IMR-90 (cell line): ENCODE measurements at regions not wholly inside any gene's neighbourhood (a gene's known extent, or its start where the extent isn't known, plus 50 kb on each side); places are given as distances from the start of the nearest gene placed in this dataset.

Source experiments
- ATAC-seq: fragments of 200-7000 bp; cut with Tn5 transposase; 2 replicates; pipeline ENCODE4 v1.9.1; 2020; ENCODE audit warnings: low read depth, mild to moderate bottlenecking, moderate library complexity
- BruUV-seq: library from RNA; stranded (reverse); fragments of 400-500 nt; replicated peaks from 2 replicates; lab custom pipeline; 2021; lab: Mats Ljungman, UMichigan
- CTCF ChIA-PET: fragments of 300-600 bp; formaldehyde crosslinking; extraction: SDS; loops from one replicate; lab custom pipeline; 2021; ENCODE audit warnings: antibody characterized with exemption; lab: Yijun Ruan, JAX
- POLR2A ChIA-PET: fragments of 300-600 bp; sonication (Branson Sonifier 250); formaldehyde crosslinking; loops from one replicate; lab custom pipeline; 2022; ENCODE audit warnings: antibody characterized with exemption; ENCODE audit not compliant: unreplicated experiment; lab: Charles Lee
- DNase-seq: peaks from one replicate; pipeline ENCODE4 v3.0.0; 2013
- H2AFZ ChIP-seq: replicated peaks from 2 replicates; pipeline ENCODE3; 2013; ENCODE audit warnings: low read length, mild to moderate bottlenecking; ENCODE audit not compliant: poor library complexity
- H2AK5ac ChIP-seq: 2 replicates; pipeline ENCODE4 v1.6.1; 2013; ENCODE audit warnings: low read depth, low read length, inconsistent platforms
- H2AK9ac ChIP-seq: replicated peaks from 2 replicates; pipeline ENCODE3; 2013; ENCODE audit warnings: mild to moderate bottlenecking, low read depth, low read length, moderate library complexity; ENCODE audit not compliant: poor library complexity
- H2BK120ac ChIP-seq: 2 replicates; pipeline ENCODE4 v1.6.1; 2013; ENCODE audit warnings: low read depth, low read length, inconsistent platforms
- H2BK15ac ChIP-seq: 3 replicates; pipeline ENCODE4 v1.6.1; 2013; ENCODE audit warnings: low read depth, low read length, inconsistent platforms
- H2BK20ac ChIP-seq: 2 replicates; pipeline ENCODE4 v1.6.1; 2013; ENCODE audit warnings: low read depth, mild to moderate bottlenecking, inconsistent platforms, low read length, moderate library complexity
- H2BK5ac ChIP-seq: 2 replicates; pipeline ENCODE4 v1.6.1; 2013; ENCODE audit warnings: mild to moderate bottlenecking, low read depth, low read length, inconsistent platforms; ENCODE audit not compliant: poor library complexity, severe bottlenecking
- H3K14ac ChIP-seq: replicated peaks from 2 replicates; pipeline ENCODE4 v1.6.1; 2013; ENCODE audit warnings: low read depth, low read length, inconsistent platforms
- H3K18ac ChIP-seq: 2 replicates; pipeline ENCODE4 v1.6.1; 2013; ENCODE audit warnings: low read depth, low read length, control low read depth
- H3K23ac ChIP-seq: 2 replicates; pipeline ENCODE4 v1.6.1; 2013; ENCODE audit warnings: low read depth, low read length, inconsistent platforms
- H3K27ac ChIP-seq: 2 replicates; pipeline ENCODE4 v1.5.1; 2013; ENCODE audit warnings: mild to moderate bottlenecking, control low read depth, low read length; ENCODE audit not compliant: insufficient read depth
- H3K27me3 ChIP-seq: 2 replicates; pipeline ENCODE4 v1.6.1; 2013; ENCODE audit warnings: low read length; ENCODE audit not compliant: control insufficient read depth, insufficient read depth
- H3K36me3 ChIP-seq: 2 replicates; pipeline ENCODE4 v1.6.1; 2013; ENCODE audit warnings: low read length, mixed read lengths; ENCODE audit not compliant: control insufficient read depth, insufficient read depth
- H3K4ac ChIP-seq: 2 replicates; pipeline ENCODE4 v1.6.1; 2013; ENCODE audit warnings: low read depth, low read length, inconsistent platforms
- H3K4me1 ChIP-seq: 2 replicates; pipeline ENCODE4 v1.6.1; 2013; ENCODE audit warnings: low read length, mixed read lengths; ENCODE audit not compliant: control insufficient read depth, insufficient read depth
- H3K4me2 ChIP-seq: 2 replicates; pipeline ENCODE4 v1.6.1; 2013; ENCODE audit warnings: low read depth, mild to moderate bottlenecking, control low read depth, low read length, moderate library complexity
- H3K4me3 ChIP-seq: 2 replicates; pipeline ENCODE4 v1.5.1; 2013; ENCODE audit warnings: low read depth, mild to moderate bottlenecking, control low read depth, low read length, moderate library complexity; ENCODE audit not compliant: insufficient read depth
- H3K56ac ChIP-seq: 2 replicates; pipeline ENCODE4 v1.6.1; 2013; ENCODE audit warnings: low read length, inconsistent platforms; ENCODE audit not compliant: insufficient read depth; ENCODE audit errors: extremely low read depth
- H3K79me1 ChIP-seq, 2 experiments: 2 replicates each; pipeline ENCODE4 v1.6.1; 2013; ENCODE audit warnings: low read length in 2 of 2, inconsistent platforms in 1 of 2, low read depth in 1 of 2
- H3K9ac ChIP-seq: 2 replicates; pipeline ENCODE4 v1.6.1; 2013; ENCODE audit warnings: low read depth, low read length, control low read depth
- H3K9me1 ChIP-seq: 2 replicates; pipeline ENCODE4 v1.6.1; 2013; ENCODE audit warnings: low read length, inconsistent platforms; ENCODE audit not compliant: insufficient read depth
- H3K9me3 ChIP-seq: 2 replicates; pipeline ENCODE4 v1.6.1; 2013; ENCODE audit warnings: low read length; ENCODE audit not compliant: control insufficient read depth, insufficient read depth
- H4K20me1 ChIP-seq: 2 replicates; pipeline ENCODE4 v1.6.1; 2013; ENCODE audit warnings: low read length, inconsistent platforms; ENCODE audit not compliant: insufficient read depth
- H4K5ac ChIP-seq: 2 replicates; pipeline ENCODE4 v1.6.1; 2013; ENCODE audit warnings: mild to moderate bottlenecking, low read depth, low read length, control low read depth
- H4K8ac ChIP-seq, 2 experiments: 2 replicates each; pipeline ENCODE4 v1.6.1; 2013; ENCODE audit warnings: low read depth in 2 of 2, low read length in 2 of 2, control low read depth in 1 of 2, inconsistent platforms in 1 of 2
- H4K91ac ChIP-seq: 2 replicates; pipeline ENCODE4 v1.6.1; 2013; ENCODE audit warnings: low read depth, low read length, inconsistent platforms; ENCODE audit not compliant: insufficient read depth
- CEBPB ChIP-seq: IDR thresholded peaks from 2 replicates; pipeline ENCODE4 v1.6.1; 2012; ENCODE audit warnings: low read depth, low read length, improper control_type of control experiment
- NFE2L2 ChIP-seq: fragments of 150-350 bp; IDR thresholded peaks from 2 replicates; pipeline ENCODE4 v1.6.1; 2016; ENCODE audit warnings: low read depth, mild to moderate bottlenecking, low read length
- RAD21 ChIP-seq: IDR thresholded peaks from 2 replicates; pipeline ENCODE4 v1.6.1; 2012; ENCODE audit warnings: low read length, improper control_type of control experiment
- RFX5 ChIP-seq: IDR thresholded peaks from 2 replicates; pipeline ENCODE4 v1.8.0; 2012; ENCODE audit warnings: low read depth, mild to moderate bottlenecking, low read length, moderate library complexity
- WGBS, 2 experiments: methylation state at CpG; one replicate each; pipeline versions ENCODE4 v1.1.5 to v1.1.7; 2013; ENCODE audit warnings: missing lambda C conversion rate in 2 of 2; ENCODE audit not compliant: insufficient read length in 1 of 2; ENCODE audit errors: extremely low coverage in 2 of 2; 5-methylcytosine and 5-hydroxymethylcytosine counted together
- dilution Hi-C: fragments of 300-500 bp; cut with HindIII; formaldehyde crosslinking; loops from one replicate; pipeline ENCODE4 v1.14.3; 2018; ENCODE audit warnings: low sequenced_read_pairs; ENCODE audit not compliant: unreplicated experiment
- in situ Hi-C: fragments of 300-500 bp; cut with MboI; formaldehyde crosslinking; loops from 3 replicates; pipeline ENCODE4 v1.14.3; 2019; ENCODE audit warnings: low sequenced_read_pairs, inconsistent platforms, mixed read lengths
- intact Hi-C: fragments of 100-400 bp; cut with micrococcal nuclease; formaldehyde crosslinking; loops from 2 replicates; pipeline ENCODE4 v1.10.0; 2022
- TF ChIP-seq, protein P1 (sequence below): conservative IDR thresholded peaks from 2 replicates; pipeline ENCODE4 v1.5.1; 2012; ENCODE audit warnings: mild to moderate bottlenecking, low read depth, low read length, improper control_type of control experiment
- TF ChIP-seq, protein P2 (sequence below): fragments of 150-350 bp; IDR thresholded peaks from 2 replicates; pipeline ENCODE4 v1.6.1; 2017; ENCODE audit warnings: mild to moderate bottlenecking, antibody characterized with exemption, low read length, low read depth

DNA sequence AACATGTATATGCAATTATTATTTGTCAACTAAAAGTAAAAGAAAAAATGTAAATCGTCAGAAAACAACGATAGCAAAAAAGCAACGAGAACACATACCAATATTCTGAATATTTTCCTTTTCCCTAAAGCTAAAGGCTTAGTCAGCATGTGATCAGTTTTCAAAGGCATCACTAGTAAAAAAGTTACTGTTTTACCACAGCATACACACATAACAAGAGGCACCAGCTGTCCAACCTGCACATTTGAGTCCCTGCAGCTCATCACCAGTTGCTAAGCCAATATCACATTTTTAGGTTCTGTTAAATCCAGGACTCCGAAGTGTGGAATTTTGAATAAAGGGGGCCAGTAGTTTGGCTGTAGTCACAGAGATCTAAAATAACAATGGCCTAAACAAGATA, 203.8 kb downstream of the ADGRA3 start:
- no CpG with 5 or more reads among the region's 4 CpGs for WGBS, 2 experiments
- H2BK5ac ChIP-seq: no peak overlapping the region
- H3K9me3 ChIP-seq: no peaks in the 10 kb centered on the region
- no peak overlapping the region for H3K56ac ChIP-seq
- no peak overlapping the region for H4K5ac ChIP-seq
- no peak overlapping the region for H3K23ac ChIP-seq
- H3K4me3 ChIP-seq: no peak overlapping the region
- H3K36me3 ChIP-seq: no peaks in the 10 kb centered on the region
- no peak overlapping the region for H4K91ac ChIP-seq
- H3K27me3 ChIP-seq: no peaks in the 10 kb centered on the region
- ATAC-seq (no peak), DNase-seq (no peak)
- no peaks in the 10 kb centered on the region for H3K4me1 ChIP-seq
- no peak overlapping the region for H2BK120ac ChIP-seq
- no peak overlapping the region for H2BK20ac ChIP-seq
- H3K9ac ChIP-seq: no peak overlapping the region
- H2AK9ac ChIP-seq: no peak overlapping the region
- H3K4me2 ChIP-seq: no peak overlapping the region
- no peak overlapping the region for H2AK5ac ChIP-seq
- H4K8ac ChIP-seq: no peak overlapping the region
- intact Hi-C loops: no loop called here
- no peak overlapping the region for H3K18ac ChIP-seq
- CTCF ChIA-PET: interaction anchor here (0.5 to 1.0 kb wide), 3 partner anchors 49 to 523 kb away, joined by 3 to 4 read pairs (median 3); no protein-coding TSS in a partner anchor
- no peaks in the 10 kb centered on the region for H4K20me1 ChIP-seq
- POLR2A ChIA-PET: interaction anchor here (0.5 kb wide), 1 partner anchor 10 kb away, joined by 4 read pairs; no protein-coding TSS in a partner anchor
- H3K4ac ChIP-seq: no peak overlapping the region
- in situ Hi-C loops: no loop called here
- H3K27ac ChIP-seq: no peak overlapping the region
- BruUV-seq: no TSS peak
- TF ChIP-seq NFE2L2 (no peak), RAD21 (no peak), CEBPB (no peak), RFX5 (no peak)
- TF ChIP-seq, protein P1, sequence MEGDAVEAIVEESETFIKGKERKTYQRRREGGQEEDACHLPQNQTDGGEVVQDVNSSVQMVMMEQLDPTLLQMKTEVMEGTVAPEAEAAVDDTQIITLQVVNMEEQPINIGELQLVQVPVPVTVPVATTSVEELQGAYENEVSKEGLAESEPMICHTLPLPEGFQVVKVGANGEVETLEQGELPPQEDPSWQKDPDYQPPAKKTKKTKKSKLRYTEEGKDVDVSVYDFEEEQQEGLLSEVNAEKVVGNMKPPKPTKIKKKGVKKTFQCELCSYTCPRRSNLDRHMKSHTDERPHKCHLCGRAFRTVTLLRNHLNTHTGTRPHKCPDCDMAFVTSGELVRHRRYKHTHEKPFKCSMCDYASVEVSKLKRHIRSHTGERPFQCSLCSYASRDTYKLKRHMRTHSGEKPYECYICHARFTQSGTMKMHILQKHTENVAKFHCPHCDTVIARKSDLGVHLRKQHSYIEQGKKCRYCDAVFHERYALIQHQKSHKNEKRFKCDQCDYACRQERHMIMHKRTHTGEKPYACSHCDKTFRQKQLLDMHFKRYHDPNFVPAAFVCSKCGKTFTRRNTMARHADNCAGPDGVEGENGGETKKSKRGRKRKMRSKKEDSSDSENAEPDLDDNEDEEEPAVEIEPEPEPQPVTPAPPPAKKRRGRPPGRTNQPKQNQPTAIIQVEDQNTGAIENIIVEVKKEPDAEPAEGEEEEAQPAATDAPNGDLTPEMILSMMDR: no peak
- TF ChIP-seq, protein P2, sequence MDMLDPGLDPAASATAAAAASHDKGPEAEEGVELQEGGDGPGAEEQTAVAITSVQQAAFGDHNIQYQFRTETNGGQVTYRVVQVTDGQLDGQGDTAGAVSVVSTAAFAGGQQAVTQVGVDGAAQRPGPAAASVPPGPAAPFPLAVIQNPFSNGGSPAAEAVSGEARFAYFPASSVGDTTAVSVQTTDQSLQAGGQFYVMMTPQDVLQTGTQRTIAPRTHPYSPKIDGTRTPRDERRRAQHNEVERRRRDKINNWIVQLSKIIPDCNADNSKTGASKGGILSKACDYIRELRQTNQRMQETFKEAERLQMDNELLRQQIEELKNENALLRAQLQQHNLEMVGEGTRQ: no peak
- no peaks in the 10 kb centered on the region for H3K9me1 ChIP-seq
- H3K79me1 ChIP-seq: no peaks in the 10 kb centered on the region
- dilution Hi-C loops: no loop called here
- no peak overlapping the region for H2AFZ ChIP-seq
- H2BK15ac ChIP-seq: no peak overlapping the region
- no peak overlapping the region for H3K14ac ChIP-seq
